Right lobe of liver (tissue), 6 donors: ENCODE measurements at regions not wholly inside any gene's neighbourhood (a gene's known extent, or its start where the extent isn't known, plus 50 kb on each side); places are given as distances from the start of the nearest gene placed in this dataset.

ENCODE experiments used
- ATAC-seq, 4 donors: fragments of 200-7000 bp; cut with Tn5 transposase; one replicate each; pipeline ENCODE4 v1.9.1; 2020; ENCODE audit warnings: mild to moderate bottlenecking in 4 of 4, moderate library complexity in 4 of 4
- DNase-seq, 3 donors: peaks; one replicate each; pipeline ENCODE4 v3.0.0-alpha.2; 2020
- H3K27ac ChIP-seq, 3 donors: fragments of 200-600 bp; one replicate each; pipeline ENCODE4 v1.8.0; 2022
- H3K27me3 ChIP-seq, 2 donors: fragments of 200-600 bp; one replicate each; pipeline ENCODE4 v1.8.0; 2022
- H3K36me3 ChIP-seq, 4 donors: fragments of 200-600 bp; sonication (generic) in 1 of 4; one replicate each; pipeline versions ENCODE4 v1.5.1 to v1.8.0; 2017 to 2022; ENCODE audit warnings: control low read depth in 1 of 4
- H3K4me1 ChIP-seq, 4 donors: fragments of 200-600 bp; sonication (generic) in 1 of 4; one replicate each; pipeline versions ENCODE4 v1.5.1 to v1.8.0; 2017 to 2022; ENCODE audit warnings: control low read depth in 1 of 4
- H3K4me3 ChIP-seq, 3 donors: fragments of 200-600 bp; one replicate each; pipeline ENCODE4 v1.8.0; 2022
- H3K9me3 ChIP-seq, 4 donors: fragments of 200-600 bp; sonication (generic) in 1 of 4; one replicate each; pipeline versions ENCODE4 v1.5.1 to v1.8.0; 2017 to 2022; ENCODE audit warnings: control low read depth in 1 of 4
- POLR2A ChIP-seq: fragments of 450-650 bp; IDR thresholded peaks from one replicate; pipeline ENCODE4 v1.6.1; 2017; ENCODE audit warnings: antibody characterized with exemption, mild to moderate bottlenecking
- WGBS: methylation state at CpG from one replicate; pipeline ENCODE4 v1.1.6; 2018; ENCODE audit warnings: low coverage, low lambda C conversion rate; ENCODE audit not compliant: insufficient coverage; ENCODE audit errors: missing lambda C conversion rate; 5-methylcytosine and 5-hydroxymethylcytosine counted together
- intact Hi-C, 2 donors: fragments of 100-400 bp; cut with DNase I; formaldehyde crosslinking; loops; one replicate each; pipeline versions ENCODE4 v1.11.2 to v1.14.1; 2022
- TF ChIP-seq, protein P1 (sequence below), 4 donors: fragments of 200-600 bp in 3 of 4; fragments of 450-650 bp in 1 of 4; IDR thresholded peaks; one replicate each; pipeline versions ENCODE4 v1.5.1 to v1.8.0; 2016 to 2022; ENCODE audit warnings: antibody characterized with exemption in 4 of 4, mild to moderate bottlenecking in 2 of 4
- donor health status: DM: no; HTN: yes; CAD: no.
- donor health status: DM: no; HTN: no; CAD: no.
- donor health status: DM: no; HTN: no; CAD: no.
- donor health status: DM: no; HTN: yes; CAD: no.
- donor health status: DM: no; HTN: yes; CAD: no.

DNA sequence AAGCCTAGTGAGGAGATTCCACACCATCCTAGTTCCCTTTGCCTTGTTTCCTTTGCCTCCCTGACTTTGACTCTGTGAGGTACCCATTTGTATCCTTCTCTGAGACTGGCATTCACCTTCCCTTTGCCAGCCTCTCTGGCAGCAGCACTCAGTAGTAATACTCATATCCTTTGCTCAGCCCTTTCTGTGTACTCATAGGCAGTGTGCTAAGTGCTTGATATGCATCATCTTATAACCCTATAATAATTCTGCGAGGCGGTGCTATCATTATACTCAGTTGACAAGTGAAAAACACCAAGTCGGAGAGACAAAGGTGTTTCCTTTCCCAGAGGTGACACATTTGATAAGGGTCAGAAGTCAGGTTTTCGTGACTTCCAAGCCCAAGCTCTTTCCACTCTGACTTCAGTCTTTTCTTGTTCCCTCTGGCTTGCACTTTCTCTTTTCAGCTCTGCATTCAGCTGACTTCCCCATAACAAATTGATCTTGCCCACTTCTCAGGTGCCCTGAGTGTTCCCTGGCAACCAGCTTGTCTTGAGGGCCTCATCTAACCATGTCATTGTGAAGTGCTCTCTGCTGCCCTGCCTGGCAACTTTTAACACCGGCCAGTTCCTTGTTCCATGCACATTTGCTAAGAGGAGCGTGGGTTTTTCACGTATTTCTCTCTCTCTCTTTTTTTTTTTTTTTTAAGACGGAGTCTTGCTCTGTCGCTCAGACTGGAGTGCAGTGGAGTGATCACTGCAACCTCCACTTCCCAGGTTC lies 94.5 kb upstream of the UPP2 start:
- peaks cover 0 to 20% (median 4%) of the 10 kb centered on the region in 4 donors for H3K4me1 ChIP-seq
- H3K9me3 ChIP-seq = peaks cover 0 to 4% (median 0%) of the 10 kb centered on the region in 4 donors
- H3K27ac ChIP-seq = no peak overlapping the region
- no peak overlapping the region for H3K4me3 ChIP-seq
- intact Hi-C loops = loop anchor here (10.0 kb wide), 3 partner anchors 222 to 502 kb away; no protein-coding TSS in a partner anchor
- WGBS = 59% methylated on average over 7 of the region's 9 CpGs
- no peak for ATAC-seq
- no peak for TF ChIP-seq POLR2A
- TF ChIP-seq, protein P1, sequence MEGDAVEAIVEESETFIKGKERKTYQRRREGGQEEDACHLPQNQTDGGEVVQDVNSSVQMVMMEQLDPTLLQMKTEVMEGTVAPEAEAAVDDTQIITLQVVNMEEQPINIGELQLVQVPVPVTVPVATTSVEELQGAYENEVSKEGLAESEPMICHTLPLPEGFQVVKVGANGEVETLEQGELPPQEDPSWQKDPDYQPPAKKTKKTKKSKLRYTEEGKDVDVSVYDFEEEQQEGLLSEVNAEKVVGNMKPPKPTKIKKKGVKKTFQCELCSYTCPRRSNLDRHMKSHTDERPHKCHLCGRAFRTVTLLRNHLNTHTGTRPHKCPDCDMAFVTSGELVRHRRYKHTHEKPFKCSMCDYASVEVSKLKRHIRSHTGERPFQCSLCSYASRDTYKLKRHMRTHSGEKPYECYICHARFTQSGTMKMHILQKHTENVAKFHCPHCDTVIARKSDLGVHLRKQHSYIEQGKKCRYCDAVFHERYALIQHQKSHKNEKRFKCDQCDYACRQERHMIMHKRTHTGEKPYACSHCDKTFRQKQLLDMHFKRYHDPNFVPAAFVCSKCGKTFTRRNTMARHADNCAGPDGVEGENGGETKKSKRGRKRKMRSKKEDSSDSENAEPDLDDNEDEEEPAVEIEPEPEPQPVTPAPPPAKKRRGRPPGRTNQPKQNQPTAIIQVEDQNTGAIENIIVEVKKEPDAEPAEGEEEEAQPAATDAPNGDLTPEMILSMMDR (IDR thresholded peaks at IDR 0.05) = no peak
- H3K36me3 ChIP-seq = no peaks in the 10 kb centered on the region
- no peaks in the 10 kb centered on the region for H3K27me3 ChIP-seq
- DNase-seq = no peak

GRCh38 chr2:158004126-158004764 lies 97.4 kb upstream of the UPP2 start:
- no peaks in the 10 kb centered on the region for H3K36me3 ChIP-seq
- peaks cover 0 to 11% (median 2%) of the 10 kb centered on the region in 4 donors for H3K4me1 ChIP-seq
- no peak for DNase-seq
- 70% methylated on average over 8 of the region's 8 CpGs for WGBS
- no peaks in the 10 kb centered on the region for H3K9me3 ChIP-seq
- no peaks in the 10 kb centered on the region for H3K27me3 ChIP-seq
- TF ChIP-seq POLR2A = no peak
- TF ChIP-seq, protein P1 (IDR thresholded peaks at IDR 0.05) = no peak
- no peak for ATAC-seq
- intact Hi-C loops = loop anchor here (10.0 kb wide), 3 partner anchors 219 to 499 kb away; no protein-coding TSS in a partner anchor
- H3K27ac ChIP-seq = no peak overlapping the region
- H3K4me3 ChIP-seq = no peak overlapping the region

DNA sequence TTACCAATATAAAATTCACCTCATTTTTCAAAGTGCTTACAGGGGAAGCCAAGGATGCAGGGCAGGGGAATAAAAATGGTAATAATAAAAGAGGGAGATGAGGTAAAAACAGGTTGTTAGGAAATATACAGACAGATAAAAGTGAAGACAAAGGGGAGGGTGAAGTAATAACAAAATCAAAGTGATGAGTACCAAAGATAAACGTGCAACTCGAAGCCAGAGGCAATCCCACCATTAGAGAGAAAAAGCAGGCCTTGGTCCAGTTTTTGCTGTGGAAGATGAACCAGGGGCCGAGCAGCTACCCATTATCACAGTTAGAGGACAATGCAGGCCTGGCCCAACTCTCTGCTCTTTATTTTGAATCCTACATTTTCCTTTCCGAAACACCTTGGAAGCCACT lies 99.6 kb upstream of the UPP2 start:
- H3K4me3 ChIP-seq = no peak overlapping the region
- no peak for TF ChIP-seq POLR2A
- TF ChIP-seq, protein P1 (IDR thresholded peaks at IDR 0.05) = no peak
- H3K27ac ChIP-seq = no peak overlapping the region
- H3K36me3 ChIP-seq = no peaks in the 10 kb centered on the region
- intact Hi-C loops = loop anchor here (10.0 kb wide), 3 partner anchors 217 to 497 kb away; no protein-coding TSS in a partner anchor
- no peaks in the 10 kb centered on the region for H3K9me3 ChIP-seq
- no peaks in the 10 kb centered on the region for H3K4me1 ChIP-seq
- ATAC-seq (no peak), DNase-seq (no peak)
- 77% methylated on average over 4 of the region's 4 CpGs for WGBS
- no peaks in the 10 kb centered on the region for H3K27me3 ChIP-seq

DNA sequence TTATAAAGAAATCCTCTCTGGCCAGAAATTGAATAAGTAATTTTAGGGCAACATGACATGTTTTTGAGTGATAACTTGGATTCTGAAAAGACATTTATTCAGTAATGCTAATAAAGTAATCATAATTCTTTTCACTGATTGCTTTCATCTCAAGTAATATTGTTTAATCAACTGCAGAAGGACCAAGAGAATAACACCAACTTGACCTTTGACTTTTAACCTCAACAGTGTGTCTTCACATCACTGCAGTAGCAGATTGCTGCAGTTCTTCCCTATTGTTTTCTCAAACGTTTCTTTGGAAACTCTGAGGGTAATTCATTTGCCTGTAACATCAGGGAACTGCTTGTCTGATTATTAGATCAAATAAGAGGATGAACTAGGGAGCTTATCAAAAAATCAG lies 104.9 kb upstream of the UPP2 start:
- DNase-seq (no peak), ATAC-seq (no peak)
- Histone ChIP-seq H3K4me1 (no peaks in the 10 kb centered on the region), H3K27me3 (no peaks in the 10 kb centered on the region), H3K4me3 (no peak overlapping the region), H3K36me3 (no peaks in the 10 kb centered on the region), H3K9me3 (no peaks in the 10 kb centered on the region), H3K27ac (no peak overlapping the region)
- TF ChIP-seq, protein P1 (IDR thresholded peaks at IDR 0.05) = no peak
- WGBS = 23% methylated on average over 1 of the region's 1 CpG
- intact Hi-C loops = no loop called here
